HUES48 (cell line): ENCODE measurements at regions not wholly inside any gene's neighbourhood (a gene's known extent, or its start where the extent isn't known, plus 50 kb on each side); places are given as distances from the start of the nearest gene placed in this dataset.
"Not testable (repeated sequence)": the region's sequence is repeated elsewhere in the genome, so short reads cannot be mapped to it uniquely, and the experiment has no call there.

Experiments
- H3K27ac ChIP-seq: one replicate; pipeline ENCODE4 v1.7.0; 2013; ENCODE audit warnings: low read depth, low read length, inconsistent platforms
- H3K27me3 ChIP-seq: 2 replicates; pipeline ENCODE4 v1.6.1; 2013; ENCODE audit warnings: mild to moderate bottlenecking, low read length; ENCODE audit not compliant: control insufficient read depth, insufficient read depth
- H3K36me3 ChIP-seq: 2 replicates; pipeline ENCODE4 v1.6.1; 2013; ENCODE audit warnings: low read length; ENCODE audit not compliant: control insufficient read depth, insufficient read depth
- H3K4me1 ChIP-seq: 2 replicates; pipeline ENCODE4 v1.6.1; 2013; ENCODE audit warnings: mild to moderate bottlenecking, low read length; ENCODE audit not compliant: control insufficient read depth, insufficient read depth
- H3K4me3 ChIP-seq: 2 replicates; pipeline ENCODE4 v1.5.1; 2013; ENCODE audit warnings: mild to moderate bottlenecking, low read depth, low read length
- H3K9ac ChIP-seq: 2 replicates; pipeline ENCODE4 v1.6.1; 2013; ENCODE audit warnings: mild to moderate bottlenecking, low read depth, low read length, moderate library complexity
- H3K9me3 ChIP-seq: 2 replicates; pipeline ENCODE4 v1.6.1; 2013; ENCODE audit warnings: low read length; ENCODE audit not compliant: control insufficient read depth, insufficient read depth

GRCh38 chr1:121471523-121471922 lies 286.7 kb downstream of the SRGAP2C start:
- peaks cover 7% of the 10 kb centered on the region for H3K9me3 ChIP-seq
- H3K4me3 ChIP-seq, result no peak overlapping the region
- H3K4me1 ChIP-seq, result no peaks in the 10 kb centered on the region
- H3K27ac ChIP-seq, result no peak overlapping the region
- no peaks in the 10 kb centered on the region for H3K27me3 ChIP-seq
- no peaks in the 10 kb centered on the region for H3K36me3 ChIP-seq
- no peak overlapping the region for H3K9ac ChIP-seq

GRCh38 chr1:121472017-121472416 lies 287.2 kb downstream of the SRGAP2C start:
- Histone ChIP-seq H3K4me1 (no peaks in the 10 kb centered on the region), H3K9ac (no peak overlapping the region), H3K9me3 (peaks cover 11% of the 10 kb centered on the region), H3K4me3 (no peak overlapping the region), H3K36me3 (no peaks in the 10 kb centered on the region), H3K27me3 (no peaks in the 10 kb centered on the region), H3K27ac (no peak overlapping the region)

- Histone ChIP-seq H3K9ac (no peak overlapping the region), H3K9me3 (no peaks in the 10 kb centered on the region), H3K27me3 (no peaks in the 10 kb centered on the region), H3K4me1 (no peaks in the 10 kb centered on the region), H3K4me3 (no peak overlapping the region), H3K36me3 (no peaks in the 10 kb centered on the region), H3K27ac (no peak overlapping the region)
Measured at GRCh38 chr1:121483234-121483633, 298.5 kb downstream of the SRGAP2C start.

- H3K4me1 ChIP-seq, result no peaks in the 10 kb centered on the region
- no peaks in the 10 kb centered on the region for H3K36me3 ChIP-seq
- no peak overlapping the region for H3K27ac ChIP-seq
- no peaks in the 10 kb centered on the region for H3K9me3 ChIP-seq
- H3K4me3 ChIP-seq, result no peak overlapping the region
- H3K9ac ChIP-seq, result no peak overlapping the region
- H3K27me3 ChIP-seq, result no peaks in the 10 kb centered on the region
Measured at GRCh38 chr1:121483961-121484424, 299.2 kb downstream of the SRGAP2C start.

DNA sequence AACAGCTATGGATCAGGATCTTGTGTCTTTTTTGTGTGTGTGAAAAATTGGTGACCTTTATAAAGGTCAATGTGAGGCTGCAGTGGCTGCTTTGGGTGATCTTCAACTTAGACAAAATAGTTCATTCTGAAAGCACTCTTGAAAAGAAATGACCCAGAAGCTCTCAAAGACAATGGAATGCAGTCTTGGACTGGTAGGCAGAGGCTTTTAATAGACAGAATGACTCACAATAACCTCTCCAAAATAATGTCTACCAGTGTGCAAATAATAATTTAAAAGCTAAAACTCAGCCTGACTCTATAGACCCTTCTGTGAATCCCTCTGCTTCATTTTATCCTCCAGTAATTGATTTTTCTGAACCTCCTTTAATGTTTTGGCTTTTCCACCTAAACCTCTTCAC lies 310.0 kb downstream of the SRGAP2C start:
- not testable (repeated sequence) for H3K9me3 ChIP-seq, H3K36me3 ChIP-seq, H3K4me3 ChIP-seq, H3K27me3 ChIP-seq, H3K27ac ChIP-seq, H3K4me1 ChIP-seq, H3K9ac ChIP-seq

GRCh38 chr1:121511455-121511854 lies 326.7 kb downstream of the SRGAP2C start:
- not testable (repeated sequence) for H3K4me1 ChIP-seq, H3K27me3 ChIP-seq, H3K36me3 ChIP-seq, H3K9me3 ChIP-seq, H3K27ac ChIP-seq, H3K4me3 ChIP-seq, H3K9ac ChIP-seq

DNA sequence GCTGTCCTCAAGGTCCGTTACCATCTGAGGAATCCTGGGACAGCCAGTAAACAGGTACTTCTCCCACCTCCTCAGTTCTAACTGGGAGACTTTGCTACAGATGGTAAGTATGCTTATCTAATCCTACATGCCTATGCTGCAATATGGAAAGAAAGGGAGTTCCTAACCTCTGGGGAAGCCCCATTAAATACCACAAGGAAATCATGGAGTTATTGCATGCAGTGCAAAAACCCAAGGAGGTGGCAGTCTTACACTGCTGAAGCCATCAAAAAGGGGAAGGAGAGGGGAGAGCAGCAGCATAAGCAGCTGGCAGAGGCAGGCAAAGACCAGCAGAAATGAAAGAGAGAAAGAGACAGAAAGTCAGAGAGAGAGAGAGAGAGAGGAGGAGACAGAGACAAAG lies 327.1 kb downstream of the SRGAP2C start:
- not testable (repeated sequence) for H3K4me1 ChIP-seq, H3K9me3 ChIP-seq, H3K9ac ChIP-seq, H3K4me3 ChIP-seq, H3K27ac ChIP-seq, H3K27me3 ChIP-seq, H3K36me3 ChIP-seq

GRCh38 chr1:121515235-121515634 lies 330.5 kb downstream of the SRGAP2C start:
- H3K9ac ChIP-seq, result no peak overlapping the region
- peaks cover 4% of the 10 kb centered on the region; the same call in 1 of the 2 replicates for H3K9me3 ChIP-seq
- H3K27ac ChIP-seq, result no peak overlapping the region
- H3K36me3 ChIP-seq, result no peaks in the 10 kb centered on the region
- H3K4me3 ChIP-seq, result no peak overlapping the region
- H3K4me1 ChIP-seq, result peaks cover 5% of the 10 kb centered on the region; the same call in 1 of the 2 replicates
- H3K27me3 ChIP-seq, result peaks cover 5% of the 10 kb centered on the region

GRCh38 chr1:121516234-121516967 lies 331.6 kb downstream of the SRGAP2C start:
- no peak overlapping the region for H3K4me3 ChIP-seq
- no peak overlapping the region for H3K27ac ChIP-seq

DNA sequence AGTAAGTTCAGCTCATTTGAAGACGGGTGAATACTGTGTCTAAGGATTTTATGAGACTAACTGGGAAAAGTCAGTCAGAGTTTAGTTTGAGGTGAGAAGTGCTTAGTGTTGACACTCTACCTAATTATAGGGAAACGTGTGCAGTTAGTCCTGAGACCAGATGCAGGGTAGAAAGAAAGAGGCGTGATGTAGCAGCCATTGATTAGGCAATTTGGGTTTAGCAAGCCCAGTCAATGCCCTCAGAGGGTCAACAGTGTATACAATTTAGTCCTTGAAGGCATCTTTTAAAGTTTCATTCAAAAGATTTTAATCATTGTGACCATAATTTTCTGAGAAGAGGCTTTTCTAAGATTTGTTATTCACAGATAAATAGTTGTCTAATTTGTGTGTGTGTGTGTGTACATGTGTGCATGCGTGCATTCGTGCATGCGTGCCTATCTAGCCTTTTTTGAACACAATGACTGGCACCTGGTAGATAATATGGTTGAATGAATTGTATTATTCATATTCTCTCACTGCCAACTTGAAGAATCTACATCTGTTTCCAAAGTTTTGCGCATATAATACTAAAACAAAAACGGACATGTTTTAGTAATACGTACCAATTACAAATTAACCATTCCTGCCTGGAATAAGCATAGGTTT lies 332.9 kb downstream of the SRGAP2C start:
- H3K4me3 ChIP-seq, result no peak overlapping the region
- peaks cover 5% of the 10 kb centered on the region; the same call in 1 of the 2 replicates for H3K4me1 ChIP-seq
- peaks cover 3% of the 10 kb centered on the region; the same call in 1 of the 2 replicates for H3K9me3 ChIP-seq
- peaks cover 6% of the 10 kb centered on the region for H3K27me3 ChIP-seq
- no peak overlapping the region for H3K9ac ChIP-seq
- no peaks in the 10 kb centered on the region for H3K36me3 ChIP-seq
- H3K27ac ChIP-seq, result no peak overlapping the region

More at GRCh38 chr1:121516234-121516967, 331.6 kb downstream of the SRGAP2C start:
- no peak overlapping the region for H3K9ac ChIP-seq
- H3K36me3 ChIP-seq, result no peaks in the 10 kb centered on the region
- H3K4me1 ChIP-seq, result peaks cover 5% of the 10 kb centered on the region; the same call in 1 of the 2 replicates
- H3K9me3 ChIP-seq, result peaks cover 3% of the 10 kb centered on the region; the same call in 1 of the 2 replicates
- H3K27me3 ChIP-seq, result peaks cover 6% of the 10 kb centered on the region

- no peaks in the 10 kb centered on the region for H3K36me3 ChIP-seq
- peak overlapping the region; percentile 62 for H3K9ac ChIP-seq
- H3K27ac ChIP-seq, result peak overlapping the region; percentile 47
- H3K27me3 ChIP-seq, result peaks cover 6% of the 10 kb centered on the region
- H3K9me3 ChIP-seq, result no peaks in the 10 kb centered on the region
- peaks cover 5% of the 10 kb centered on the region; the same call in 1 of the 2 replicates for H3K4me1 ChIP-seq
- H3K4me3 ChIP-seq, result peak overlapping the region; percentile 66
Measured at GRCh38 chr1:121518726-121519041, 333.9 kb downstream of the SRGAP2C start.
